IMR-90 (cell line): ENCODE measurements at regions not wholly inside any gene's neighbourhood (a gene's known extent, or its start where the extent isn't known, plus 50 kb on each side); places are given as distances from the start of the nearest gene placed in this dataset.

Source experiments
- ATAC-seq: fragments of 200-7000 bp; cut with Tn5 transposase; 2 replicates; pipeline ENCODE4 v1.9.1; 2020; ENCODE audit warnings: low read depth, mild to moderate bottlenecking, moderate library complexity
- BruUV-seq: library from RNA; stranded (reverse); fragments of 400-500 nt; replicated peaks from 2 replicates; lab custom pipeline; 2021; lab: Mats Ljungman, UMichigan
- CTCF ChIA-PET: fragments of 300-600 bp; formaldehyde crosslinking; extraction: SDS; loops from one replicate; lab custom pipeline; 2021; ENCODE audit warnings: antibody characterized with exemption; lab: Yijun Ruan, JAX
- POLR2A ChIA-PET: fragments of 300-600 bp; sonication (Branson Sonifier 250); formaldehyde crosslinking; loops from one replicate; lab custom pipeline; 2022; ENCODE audit warnings: antibody characterized with exemption; ENCODE audit not compliant: unreplicated experiment; lab: Charles Lee
- DNase-seq: peaks from one replicate; pipeline ENCODE4 v3.0.0; 2013
- H2AFZ ChIP-seq: replicated peaks from 2 replicates; pipeline ENCODE3; 2013; ENCODE audit warnings: low read length, mild to moderate bottlenecking; ENCODE audit not compliant: poor library complexity
- H2AK5ac ChIP-seq: 2 replicates; pipeline ENCODE4 v1.6.1; 2013; ENCODE audit warnings: low read depth, low read length, inconsistent platforms
- H2AK9ac ChIP-seq: replicated peaks from 2 replicates; pipeline ENCODE3; 2013; ENCODE audit warnings: mild to moderate bottlenecking, low read depth, low read length, moderate library complexity; ENCODE audit not compliant: poor library complexity
- H2BK120ac ChIP-seq: 2 replicates; pipeline ENCODE4 v1.6.1; 2013; ENCODE audit warnings: low read depth, low read length, inconsistent platforms
- H2BK15ac ChIP-seq: 3 replicates; pipeline ENCODE4 v1.6.1; 2013; ENCODE audit warnings: low read depth, low read length, inconsistent platforms
- H2BK20ac ChIP-seq: 2 replicates; pipeline ENCODE4 v1.6.1; 2013; ENCODE audit warnings: low read depth, mild to moderate bottlenecking, inconsistent platforms, low read length, moderate library complexity
- H2BK5ac ChIP-seq: 2 replicates; pipeline ENCODE4 v1.6.1; 2013; ENCODE audit warnings: mild to moderate bottlenecking, low read depth, low read length, inconsistent platforms; ENCODE audit not compliant: poor library complexity, severe bottlenecking
- H3K14ac ChIP-seq: replicated peaks from 2 replicates; pipeline ENCODE4 v1.6.1; 2013; ENCODE audit warnings: low read depth, low read length, inconsistent platforms
- H3K18ac ChIP-seq: 2 replicates; pipeline ENCODE4 v1.6.1; 2013; ENCODE audit warnings: low read depth, low read length, control low read depth
- H3K23ac ChIP-seq: 2 replicates; pipeline ENCODE4 v1.6.1; 2013; ENCODE audit warnings: low read depth, low read length, inconsistent platforms
- H3K27ac ChIP-seq: 2 replicates; pipeline ENCODE4 v1.5.1; 2013; ENCODE audit warnings: mild to moderate bottlenecking, control low read depth, low read length; ENCODE audit not compliant: insufficient read depth
- H3K27me3 ChIP-seq: 2 replicates; pipeline ENCODE4 v1.6.1; 2013; ENCODE audit warnings: low read length; ENCODE audit not compliant: control insufficient read depth, insufficient read depth
- H3K36me3 ChIP-seq: 2 replicates; pipeline ENCODE4 v1.6.1; 2013; ENCODE audit warnings: low read length, mixed read lengths; ENCODE audit not compliant: control insufficient read depth, insufficient read depth
- H3K4ac ChIP-seq: 2 replicates; pipeline ENCODE4 v1.6.1; 2013; ENCODE audit warnings: low read depth, low read length, inconsistent platforms
- H3K4me1 ChIP-seq: 2 replicates; pipeline ENCODE4 v1.6.1; 2013; ENCODE audit warnings: low read length, mixed read lengths; ENCODE audit not compliant: control insufficient read depth, insufficient read depth
- H3K4me2 ChIP-seq: 2 replicates; pipeline ENCODE4 v1.6.1; 2013; ENCODE audit warnings: low read depth, mild to moderate bottlenecking, control low read depth, low read length, moderate library complexity
- H3K4me3 ChIP-seq: 2 replicates; pipeline ENCODE4 v1.5.1; 2013; ENCODE audit warnings: low read depth, mild to moderate bottlenecking, control low read depth, low read length, moderate library complexity; ENCODE audit not compliant: insufficient read depth
- H3K56ac ChIP-seq: 2 replicates; pipeline ENCODE4 v1.6.1; 2013; ENCODE audit warnings: low read length, inconsistent platforms; ENCODE audit not compliant: insufficient read depth; ENCODE audit errors: extremely low read depth
- H3K79me1 ChIP-seq, 2 experiments: 2 replicates each; pipeline ENCODE4 v1.6.1; 2013; ENCODE audit warnings: low read length in 2 of 2, inconsistent platforms in 1 of 2, low read depth in 1 of 2
- H3K9ac ChIP-seq: 2 replicates; pipeline ENCODE4 v1.6.1; 2013; ENCODE audit warnings: low read depth, low read length, control low read depth
- H3K9me1 ChIP-seq: 2 replicates; pipeline ENCODE4 v1.6.1; 2013; ENCODE audit warnings: low read length, inconsistent platforms; ENCODE audit not compliant: insufficient read depth
- H3K9me3 ChIP-seq: 2 replicates; pipeline ENCODE4 v1.6.1; 2013; ENCODE audit warnings: low read length; ENCODE audit not compliant: control insufficient read depth, insufficient read depth
- H4K20me1 ChIP-seq: 2 replicates; pipeline ENCODE4 v1.6.1; 2013; ENCODE audit warnings: low read length, inconsistent platforms; ENCODE audit not compliant: insufficient read depth
- H4K5ac ChIP-seq: 2 replicates; pipeline ENCODE4 v1.6.1; 2013; ENCODE audit warnings: mild to moderate bottlenecking, low read depth, low read length, control low read depth
- H4K8ac ChIP-seq, 2 experiments: 2 replicates each; pipeline ENCODE4 v1.6.1; 2013; ENCODE audit warnings: low read depth in 2 of 2, low read length in 2 of 2, control low read depth in 1 of 2, inconsistent platforms in 1 of 2
- H4K91ac ChIP-seq: 2 replicates; pipeline ENCODE4 v1.6.1; 2013; ENCODE audit warnings: low read depth, low read length, inconsistent platforms; ENCODE audit not compliant: insufficient read depth
- BHLHE40 ChIP-seq: fragments of 150-350 bp; IDR thresholded peaks from 2 replicates; pipeline ENCODE4 v1.6.1; 2016; ENCODE audit warnings: mild to moderate bottlenecking, low read depth, low read length
- CEBPB ChIP-seq: IDR thresholded peaks from 2 replicates; pipeline ENCODE4 v1.6.1; 2012; ENCODE audit warnings: low read depth, low read length, improper control_type of control experiment
- CHD1 ChIP-seq: IDR thresholded peaks from 2 replicates; pipeline ENCODE4 v1.6.1; 2012; ENCODE audit warnings: low read depth, low read length, improper control_type of control experiment
- CTCF ChIP-seq: conservative IDR thresholded peaks from 2 replicates; pipeline ENCODE4 v1.5.1; 2012; ENCODE audit warnings: mild to moderate bottlenecking, low read depth, low read length, improper control_type of control experiment
- ELK1 ChIP-seq: fragments of 150-350 bp; IDR thresholded peaks from 2 replicates; pipeline ENCODE4 v1.6.1; 2016; ENCODE audit warnings: low read depth, mild to moderate bottlenecking, low read length, moderate library complexity, borderline replicate concordance
- FOS ChIP-seq: fragments of 150-350 bp; IDR thresholded peaks from 2 replicates; pipeline ENCODE4 v1.6.1; 2016; ENCODE audit warnings: low read depth, low read length
- MAFK ChIP-seq: IDR thresholded peaks from 2 replicates; pipeline ENCODE4 v1.6.1; 2012; ENCODE audit warnings: low read depth, low read length, improper control_type of control experiment
- MAZ ChIP-seq: IDR thresholded peaks from 2 replicates; pipeline ENCODE4 v1.6.1; 2012; ENCODE audit warnings: low read depth, mild to moderate bottlenecking, low read length, improper control_type of control experiment, moderate library complexity, borderline replicate concordance
- MXI1 ChIP-seq: IDR thresholded peaks from 2 replicates; pipeline ENCODE4 v1.6.1; 2012; ENCODE audit warnings: low read depth, mild to moderate bottlenecking, low read length, moderate library complexity, borderline replicate concordance
- NFE2L2 ChIP-seq: fragments of 150-350 bp; IDR thresholded peaks from 2 replicates; pipeline ENCODE4 v1.6.1; 2016; ENCODE audit warnings: low read depth, mild to moderate bottlenecking, low read length
- POLR2A ChIP-seq: IDR thresholded peaks from 2 replicates; pipeline ENCODE4 v1.6.1; 2012; ENCODE audit warnings: mild to moderate bottlenecking, low read depth, low read length
- RAD21 ChIP-seq: IDR thresholded peaks from 2 replicates; pipeline ENCODE4 v1.6.1; 2012; ENCODE audit warnings: low read length, improper control_type of control experiment
- RCOR1 ChIP-seq: IDR thresholded peaks from 2 replicates; pipeline ENCODE4 v1.6.1; 2012; ENCODE audit warnings: mild to moderate bottlenecking, low read length, improper control_type of control experiment; ENCODE audit not compliant: insufficient replicate concordance
- RFX5 ChIP-seq: IDR thresholded peaks from 2 replicates; pipeline ENCODE4 v1.8.0; 2012; ENCODE audit warnings: low read depth, mild to moderate bottlenecking, low read length, moderate library complexity
- SMC3 ChIP-seq: fragments of 150-350 bp; IDR thresholded peaks from 2 replicates; pipeline ENCODE4 v1.6.1; 2016; ENCODE audit warnings: low read depth, mild to moderate bottlenecking, antibody characterized with exemption, low read length, moderate library complexity
- USF2 ChIP-seq: fragments of 150-350 bp; IDR thresholded peaks from 2 replicates; pipeline ENCODE4 v1.6.1; 2017; ENCODE audit warnings: mild to moderate bottlenecking, antibody characterized with exemption, low read length, low read depth
- WGBS, 2 experiments: methylation state at CpG; one replicate each; pipeline versions ENCODE4 v1.1.5 to v1.1.7; 2013; ENCODE audit warnings: missing lambda C conversion rate in 2 of 2; ENCODE audit not compliant: insufficient read length in 1 of 2; ENCODE audit errors: extremely low coverage in 2 of 2; 5-methylcytosine and 5-hydroxymethylcytosine counted together
- dilution Hi-C: fragments of 300-500 bp; cut with HindIII; formaldehyde crosslinking; loops from one replicate; pipeline ENCODE4 v1.14.3; 2018; ENCODE audit warnings: low sequenced_read_pairs; ENCODE audit not compliant: unreplicated experiment
- in situ Hi-C: fragments of 300-500 bp; cut with MboI; formaldehyde crosslinking; loops from 3 replicates; pipeline ENCODE4 v1.14.3; 2019; ENCODE audit warnings: low sequenced_read_pairs, inconsistent platforms, mixed read lengths
- intact Hi-C: fragments of 100-400 bp; cut with micrococcal nuclease; formaldehyde crosslinking; loops from 2 replicates; pipeline ENCODE4 v1.10.0; 2022

- no peaks in the 10 kb centered on the region for H3K27me3 ChIP-seq
- H2BK20ac ChIP-seq, result peak overlapping the region; percentile 55
- peak overlapping the region; percentile 71; the same call in 2 of the 3 replicates for H2BK15ac ChIP-seq
- peak overlapping the region; percentile 86 for H2BK5ac ChIP-seq
- WGBS, 2 experiments, result 22% methylated on average over 26 of the region's 35 CpGs; no CpG with 5 or more reads in 1 of the 2 experiments
- H3K79me1 ChIP-seq, result no peaks in the 10 kb centered on the region; a peak in 1 of 4 replicates
- H2AFZ ChIP-seq, result peak overlapping the region; percentile 80
- peaks cover 10% of the 10 kb centered on the region for H3K4me1 ChIP-seq
- peak overlapping the region; percentile 30 for H3K4me2 ChIP-seq
- dilution Hi-C loops (no loop called here), in situ Hi-C loops (no loop called here), intact Hi-C loops (loop anchor here (1.0 kb wide), 1 partner anchor 29 kb away; no protein-coding TSS in a partner anchor)
- 0 out of 2 replicates have a peak overlapping the region, but pooled peaks have one; percentile 22 for H2AK5ac ChIP-seq
- no peak for TF ChIP-seq ELK1
- peak; percentile 65 for TF ChIP-seq CEBPB
- no peak for TF ChIP-seq MAFK
- TF ChIP-seq CTCF, result 0 out of 2 replicates have a peak, but pooled peaks have one; percentile 9
- no peak for TF ChIP-seq USF2
- TF ChIP-seq RFX5, result no peak
- peak; percentile 68 for TF ChIP-seq FOS
- TF ChIP-seq RCOR1, result no peak
- TF ChIP-seq NFE2L2, result no peak
- peak; percentile 32; the same call in 1 of the 2 replicates for TF ChIP-seq BHLHE40
- peak; percentile 19 for TF ChIP-seq RAD21
- no peak for TF ChIP-seq MXI1
- TF ChIP-seq CHD1, result no peak
- TF ChIP-seq POLR2A, result no peak
- TF ChIP-seq MAZ, result peak; percentile 75; the same call in 1 of the 2 replicates
- TF ChIP-seq SMC3, result no peak
- peak overlapping the region; percentile 86 for H4K8ac ChIP-seq
- H4K5ac ChIP-seq, result peak overlapping the region; percentile 66
- H3K23ac ChIP-seq, result peak overlapping the region; percentile 87; the same call in 1 of the 2 replicates
- peak overlapping the region; percentile 72; the same call in 1 of the 2 replicates for H3K56ac ChIP-seq
- no peak overlapping the region for H3K4me3 ChIP-seq
- peaks cover 8% of the 10 kb centered on the region; the same call in 1 of the 2 replicates for H3K9me1 ChIP-seq
- peak overlapping the region; percentile 33 for H3K18ac ChIP-seq
- peak overlapping the region; percentile 71 for H4K91ac ChIP-seq
- ChIA-PET CTCF (no interaction called here), POLR2A (no interaction called here)
- H3K27ac ChIP-seq, result peak overlapping the region; percentile 80
- H3K4ac ChIP-seq, result peak overlapping the region; percentile 90
- H3K9me3 ChIP-seq, result no peaks in the 10 kb centered on the region
- peak overlapping the region; percentile 87 for H2BK120ac ChIP-seq
- no peaks in the 10 kb centered on the region for H3K36me3 ChIP-seq
- H3K14ac ChIP-seq, result peak overlapping the region; percentile 79
- H4K20me1 ChIP-seq, result no peaks in the 10 kb centered on the region
- peak; percentile 86 for DNase-seq
- peak overlapping the region; percentile 2 for H2AK9ac ChIP-seq
- ATAC-seq, result peak; percentile 70
- BruUV-seq, result no TSS peak
- peak overlapping the region; percentile 35 for H3K9ac ChIP-seq
These were observed 64.6 kb downstream of the SIK1 start for GRCh38 chr21:43362321-43362791.
